ENCODE measurements at regions not wholly inside any gene's neighbourhood (a gene's known extent, or its start where the extent isn't known, plus 50 kb on each side); places are given as distances from the start of the nearest gene placed in this dataset.

DNA sequence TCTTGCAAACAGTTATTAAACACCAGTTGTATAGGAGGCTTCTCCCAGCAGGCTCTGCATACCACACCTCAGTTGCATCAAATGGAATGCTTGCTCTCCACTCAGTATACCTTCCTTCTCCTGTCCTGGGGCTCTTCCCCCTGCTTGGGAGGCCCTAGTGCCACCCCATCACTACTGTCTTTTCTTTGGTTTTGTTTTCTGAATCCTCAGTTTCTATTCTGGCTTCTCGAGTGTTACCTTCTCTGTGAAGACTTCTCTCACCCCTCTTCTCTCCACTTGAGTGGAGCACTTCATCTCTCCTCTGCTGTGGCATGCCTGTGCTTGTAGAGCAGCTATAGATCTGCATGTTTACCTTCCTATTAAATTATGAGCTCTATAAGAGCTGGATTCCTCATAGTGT is 75.7 kb upstream of the TPRG1 start:
- intact Hi-C loops (cut with DNase I, micrococcal nuclease) = no loop called here
- DNase-seq (no peak), ATAC-seq (no peak)

DNA sequence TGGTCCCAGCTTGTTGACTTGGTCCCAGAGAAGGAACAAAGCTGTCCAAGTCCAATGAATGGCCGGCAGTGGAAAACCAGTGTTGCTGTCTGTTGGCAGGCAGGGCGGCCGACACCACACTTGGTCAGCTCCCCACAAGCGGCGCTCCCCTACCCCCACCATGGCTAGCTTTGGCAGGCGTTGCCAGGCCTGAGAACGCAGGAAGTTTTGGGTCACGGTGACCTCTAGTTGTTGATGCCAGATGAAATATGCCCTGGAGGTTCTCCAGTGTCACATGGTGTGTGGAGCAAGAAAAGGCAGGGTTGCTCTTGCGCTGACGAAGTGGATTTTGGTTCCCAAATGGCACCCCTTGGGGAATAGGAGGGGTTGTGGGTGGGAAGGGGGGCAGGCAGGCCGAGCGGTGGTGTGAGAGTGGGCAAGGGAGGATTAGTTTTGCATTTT is 72.7 kb upstream of the TPRG1 start:
- DNase-seq = peak; percentile 30 to 44
- ATAC-seq = no peak
- intact Hi-C loops (cut with DNase I, micrococcal nuclease) = no loop called here

DNA sequence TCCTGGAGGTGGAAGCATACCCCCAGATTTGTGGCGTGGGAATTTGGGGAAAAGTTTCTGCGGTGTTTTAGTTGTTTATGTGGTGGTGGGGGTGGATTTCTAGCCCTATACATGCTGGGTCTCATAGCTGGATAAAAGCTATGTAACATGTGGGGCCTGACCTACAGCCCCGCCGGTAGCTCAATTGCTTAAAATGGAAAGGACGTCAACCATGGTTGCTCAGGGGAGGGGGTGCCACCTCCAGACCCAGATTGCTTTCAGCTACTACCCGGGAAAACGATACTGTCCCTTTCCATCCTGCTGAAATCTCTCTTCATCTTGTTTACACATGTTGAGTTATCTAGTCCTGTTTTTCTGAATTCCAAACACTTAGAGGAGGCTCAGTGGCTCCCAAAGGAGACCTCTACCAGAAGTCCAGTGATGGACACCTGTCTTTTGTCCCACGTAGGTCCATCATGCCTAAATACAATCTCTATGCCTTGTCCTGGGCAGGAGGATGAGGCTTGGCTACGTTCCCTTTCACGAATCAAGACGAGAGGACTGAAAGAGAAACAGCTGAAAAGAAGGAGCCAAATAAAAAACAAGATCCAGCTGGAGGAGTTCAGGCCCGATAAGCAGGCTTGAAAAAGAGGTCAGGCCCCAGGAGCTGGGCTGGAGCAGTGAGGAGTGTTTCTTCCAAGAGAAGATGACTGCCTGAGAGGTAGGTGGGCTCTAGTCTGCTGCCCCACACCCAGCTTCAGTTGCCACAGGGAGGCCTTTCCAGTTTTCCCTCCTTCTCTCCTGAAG is 72.1 kb upstream of the TPRG1 start:
- intact Hi-C loops (cut with DNase I, micrococcal nuclease) = no loop called here
- DNase-seq (no peak), ATAC-seq (no peak)

DNA sequence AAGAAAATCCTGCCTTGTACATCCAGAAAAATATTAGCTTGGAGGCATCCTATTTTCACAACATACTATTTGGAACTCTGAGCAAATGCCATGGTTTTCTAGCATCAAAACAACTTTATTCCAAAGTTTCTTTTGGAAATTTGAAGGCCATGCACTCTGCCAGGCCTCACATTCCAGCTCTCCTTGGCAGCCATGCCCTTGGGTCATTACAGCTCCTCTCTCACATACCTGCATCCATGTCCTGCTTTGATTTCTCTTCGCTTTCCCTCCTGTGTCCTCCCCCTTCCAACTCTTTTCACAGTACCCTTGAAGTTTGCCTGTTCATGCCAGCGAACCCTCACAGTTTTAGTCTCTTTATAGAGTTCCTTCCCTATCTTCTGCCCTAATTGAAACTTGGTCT is 70.9 kb upstream of the TPRG1 start:
- DNase-seq (no peak), ATAC-seq (no peak)
- intact Hi-C loops (cut with DNase I, micrococcal nuclease) = no loop called here

DNA sequence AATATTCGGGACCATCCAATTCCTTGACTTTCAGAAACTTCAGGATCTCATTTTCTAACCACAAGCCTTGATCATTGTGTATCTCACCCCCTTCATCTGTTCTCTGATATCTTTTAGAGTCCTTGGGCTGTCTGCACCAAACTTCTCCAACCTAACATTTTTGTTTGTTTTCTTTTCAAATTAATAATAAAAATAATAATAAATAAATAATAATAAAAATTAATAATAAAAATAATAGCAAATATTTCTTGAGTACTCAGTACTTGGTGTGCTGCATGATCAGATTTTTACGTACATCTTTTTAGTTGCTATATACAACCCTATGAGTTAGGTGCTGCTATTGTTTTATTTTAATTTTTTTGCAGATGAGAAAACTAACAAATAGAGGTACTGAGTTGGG is 70.2 kb upstream of the TPRG1 start:
- DNase-seq = no peak
- ATAC-seq = no peak

DNA sequence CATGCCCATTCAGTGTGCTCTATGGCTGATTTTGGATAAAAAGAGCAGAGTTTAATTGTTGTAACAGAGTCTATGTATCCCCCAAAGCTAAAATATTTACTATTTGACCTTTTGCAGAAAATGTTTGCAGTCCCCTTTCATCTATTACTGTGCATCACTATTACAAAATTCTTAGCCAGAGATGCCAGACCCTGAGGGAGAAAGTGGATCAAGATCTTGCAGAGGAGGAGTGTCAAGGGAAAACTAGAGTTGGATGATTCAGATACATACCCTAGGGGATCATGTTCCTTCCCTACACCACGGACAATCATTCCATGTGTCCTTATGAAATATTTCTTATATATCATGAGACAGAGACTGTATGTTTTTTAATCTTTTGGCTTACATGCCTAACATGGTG is 68.6 kb upstream of the TPRG1 start:
- intact Hi-C loops (cut with DNase I, micrococcal nuclease) = no loop called here
- DNase-seq (no peak), ATAC-seq (no peak)

More for the DNA sequence above, 70.2 kb upstream of the TPRG1 start:
- intact Hi-C loops (cut with DNase I, micrococcal nuclease) = no loop called here

DNA sequence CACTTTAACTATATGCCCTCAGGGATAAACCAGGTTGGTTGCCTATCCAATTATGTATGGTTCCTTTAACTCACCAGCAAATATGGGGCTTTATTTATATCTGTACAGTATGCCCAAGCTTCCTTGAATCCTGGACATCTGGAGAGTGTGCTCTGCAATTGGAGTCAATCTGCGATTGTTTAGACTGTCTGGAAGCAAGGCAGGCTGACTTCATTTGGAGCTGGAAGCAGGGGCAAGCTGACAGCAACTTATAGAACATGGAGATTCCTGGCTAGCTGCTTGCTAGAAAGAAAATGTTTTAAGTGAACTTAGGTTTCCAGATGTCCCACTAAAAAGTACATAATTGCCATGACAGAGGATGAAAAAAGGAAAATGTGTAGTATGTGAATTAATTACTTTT is 63.7 kb upstream of the TPRG1 start:
- intact Hi-C loops (cut with DNase I, micrococcal nuclease) = no loop called here
- ATAC-seq (no peak), DNase-seq (no peak)

DNA sequence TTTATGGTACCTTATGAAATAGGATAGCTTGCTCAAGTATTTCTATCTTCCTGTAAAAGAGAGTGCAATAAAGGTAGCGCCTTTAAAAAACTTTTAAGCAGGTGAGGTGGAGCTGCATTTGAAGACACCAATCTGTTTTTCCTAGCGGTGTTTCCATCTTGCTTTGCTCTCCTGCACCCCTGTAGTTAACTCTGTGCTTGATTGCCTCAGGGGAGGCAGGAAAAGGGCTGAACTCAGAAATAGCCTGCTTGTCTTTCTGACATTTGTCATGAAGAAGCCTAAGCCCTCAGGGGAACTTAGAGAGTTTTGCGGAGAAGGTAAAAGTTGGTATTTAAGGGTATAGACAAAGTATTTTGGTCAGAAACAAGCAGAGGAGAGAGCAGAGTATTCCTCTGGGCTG is 63.0 kb upstream of the TPRG1 start:
- no peak for DNase-seq
- intact Hi-C loops (cut with DNase I, micrococcal nuclease) = no loop called here
- ATAC-seq = no peak

DNA sequence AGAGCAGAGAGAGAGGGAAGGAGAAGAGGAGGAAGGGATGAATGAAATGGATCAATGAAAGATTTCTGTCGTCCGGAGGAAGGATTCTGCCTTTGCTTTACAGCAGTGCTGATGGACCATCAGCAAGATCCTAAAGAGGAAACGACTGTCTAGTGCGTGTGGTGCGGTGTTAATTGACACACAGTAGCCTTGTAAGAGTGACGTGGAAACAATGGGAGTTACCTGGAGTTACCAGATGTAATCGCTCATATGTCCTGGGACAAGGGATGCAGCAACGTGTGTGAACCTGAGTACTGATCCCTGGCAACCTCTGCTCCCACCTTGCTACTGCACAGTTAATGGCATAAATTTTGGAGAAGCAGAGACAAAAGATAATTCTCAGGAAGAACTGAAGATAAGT is 62.6 kb upstream of the TPRG1 start:
- no peak for DNase-seq
- no peak for ATAC-seq
- intact Hi-C loops (cut with DNase I, micrococcal nuclease) = no loop called here

DNA sequence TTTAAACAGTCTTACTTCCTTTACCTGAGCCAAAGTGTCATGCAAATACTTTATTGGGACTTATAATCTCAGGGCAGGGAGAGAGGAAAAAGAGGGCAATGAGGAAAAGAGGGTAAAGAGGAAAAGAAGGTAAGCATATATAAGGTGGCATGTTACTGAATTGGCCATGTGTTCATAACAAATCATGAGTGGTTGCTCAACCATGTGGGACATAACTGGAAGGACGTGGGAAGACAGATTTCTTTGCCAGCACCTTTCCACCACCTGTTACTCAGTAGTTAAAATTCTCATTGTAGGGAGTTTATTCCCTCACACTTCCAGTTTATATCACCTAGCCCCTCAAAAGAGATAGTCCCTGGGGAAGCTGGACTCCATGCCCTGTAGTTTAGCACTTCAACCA is 54.7 kb upstream of the TPRG1 start:
- intact Hi-C loops (cut with DNase I, micrococcal nuclease) = no loop called here
- DNase-seq (no peak), ATAC-seq (peak; percentile 36)

DNA sequence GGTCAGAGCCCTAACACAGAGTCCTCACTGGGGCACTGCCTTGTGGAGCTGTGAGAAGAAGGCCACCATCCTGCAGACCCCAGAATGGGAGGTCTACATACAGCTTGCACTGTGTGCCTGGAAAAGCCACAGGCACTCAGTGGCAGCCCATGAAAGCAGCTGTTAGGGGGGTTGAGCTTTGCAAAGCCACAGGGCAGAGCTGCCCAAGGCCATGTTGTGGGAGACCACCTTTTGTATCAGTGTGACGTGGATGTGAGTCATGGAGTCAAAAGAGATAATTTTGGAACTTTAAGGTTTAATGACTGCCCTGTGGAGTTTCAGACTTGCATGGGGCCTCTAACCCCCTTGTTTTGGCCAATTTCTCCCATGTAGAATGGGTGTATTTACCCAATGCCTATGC is 52.9 kb upstream of the TPRG1 start:
- intact Hi-C loops (cut with DNase I, micrococcal nuclease) = no loop called here
- no peak for ATAC-seq

DNA sequence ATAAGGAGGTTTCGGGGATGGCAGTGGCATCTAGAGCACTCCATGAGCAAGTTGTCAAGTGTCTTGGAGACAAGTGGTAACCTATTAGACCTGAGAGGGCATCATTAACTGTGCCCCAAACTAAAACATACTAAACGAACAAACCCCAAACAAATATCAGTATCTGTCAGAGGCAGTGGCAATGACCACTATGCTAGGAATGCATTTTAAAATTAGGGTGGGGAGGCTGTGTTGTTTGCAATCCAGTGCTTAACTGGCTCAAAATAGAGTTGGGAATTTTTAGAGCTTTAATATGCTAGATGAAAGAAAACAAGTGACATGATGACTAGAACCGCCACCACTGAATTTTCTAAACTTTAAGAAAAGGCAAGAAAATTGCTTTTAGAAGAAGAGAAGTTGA is 51.8 kb upstream of the TPRG1 start:
- no peak for ATAC-seq

More for the DNA sequence above, 52.9 kb upstream of the TPRG1 start:
- no peak for DNase-seq

DNA sequence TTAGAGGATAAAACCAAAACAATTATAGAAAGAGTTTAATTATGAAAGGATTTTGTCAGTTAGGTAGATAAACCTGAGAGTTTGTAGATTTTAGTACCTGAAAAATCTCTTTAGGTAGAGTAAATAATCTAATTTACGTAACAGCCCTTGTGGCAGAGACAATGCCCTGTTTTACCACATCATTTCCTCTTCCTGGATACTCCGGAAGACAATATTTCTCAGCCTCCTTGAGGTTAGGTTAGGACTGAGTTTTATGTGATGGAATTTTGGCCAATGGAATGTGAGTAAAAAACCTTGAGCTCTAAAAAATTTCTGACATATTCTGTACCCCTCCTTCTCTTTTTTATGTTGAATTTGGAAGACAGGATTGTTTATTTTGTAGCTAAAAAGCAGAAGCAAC is 50.7 kb upstream of the TPRG1 start:
- intact Hi-C loops (cut with DNase I, micrococcal nuclease) = no loop called here
- no peak for ATAC-seq

More for the DNA sequence above, 51.8 kb upstream of the TPRG1 start:
- intact Hi-C loops (cut with DNase I, micrococcal nuclease) = no loop called here
- DNase-seq = no peak

More for the DNA sequence above, 50.7 kb upstream of the TPRG1 start:
- no peak for DNase-seq
